ENCODE measurements at regions not wholly inside any gene's neighbourhood (a gene's known extent, or its start where the extent isn't known, plus 50 kb on each side); places are given as distances from the start of the nearest gene placed in this dataset.

- 75% methylated on average over 3 of the region's 3 CpGs for WGBS
Observed at GRCh38 chr13:47094734-47095434, 198.0 kb upstream of the HTR2A start.

DNA sequence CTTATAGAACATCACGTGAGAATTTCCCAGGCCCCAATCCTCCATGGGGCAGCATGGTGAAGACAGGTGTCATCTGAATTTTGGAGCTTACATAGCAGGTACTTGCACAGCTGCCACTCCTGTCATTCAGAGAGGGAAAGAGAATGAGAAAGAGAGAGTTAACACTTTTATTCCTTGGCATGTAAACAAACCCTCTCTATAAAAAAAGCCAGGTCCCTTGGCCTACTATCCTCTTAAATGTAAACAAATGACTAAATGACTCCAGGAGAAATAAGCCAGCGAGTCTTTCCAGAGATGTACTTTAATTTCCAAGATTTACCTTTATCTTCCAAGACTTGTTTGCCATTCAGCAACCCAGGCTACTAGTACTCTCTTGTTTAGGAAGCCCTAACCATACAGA is 195.3 kb upstream of the HTR2A start:
- no peaks in the 10 kb centered on the region for H3K4me1 ChIP-seq (ENCODE audit: control insufficient read depth in 4 of 4, insufficient read depth in 4 of 4, low read length in 3 of 4)
- H3K4me3 ChIP-seq (ENCODE audit: low read depth in 1 of 3, low read length in 3 of 3): no peak overlapping the region
- no peak for DNase-seq (ENCODE audit: low spot score)
- 81% methylated on average over 2 of the region's 2 CpGs for WGBS
- TF ChIP-seq, protein P1, sequence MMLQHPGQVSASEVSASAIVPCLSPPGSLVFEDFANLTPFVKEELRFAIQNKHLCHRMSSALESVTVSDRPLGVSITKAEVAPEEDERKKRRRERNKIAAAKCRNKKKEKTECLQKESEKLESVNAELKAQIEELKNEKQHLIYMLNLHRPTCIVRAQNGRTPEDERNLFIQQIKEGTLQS (IDR thresholded peaks at IDR 0.05): no peak
- TF ChIP-seq ZBTB33 (IDR thresholded peaks at IDR 0.05): no peak
- no peak for TF ChIP-seq NR2F2 (IDR thresholded peaks at IDR 0.05)
- TF ChIP-seq RXRA (IDR thresholded peaks at IDR 0.05): no peak
- TF ChIP-seq, protein P2, sequence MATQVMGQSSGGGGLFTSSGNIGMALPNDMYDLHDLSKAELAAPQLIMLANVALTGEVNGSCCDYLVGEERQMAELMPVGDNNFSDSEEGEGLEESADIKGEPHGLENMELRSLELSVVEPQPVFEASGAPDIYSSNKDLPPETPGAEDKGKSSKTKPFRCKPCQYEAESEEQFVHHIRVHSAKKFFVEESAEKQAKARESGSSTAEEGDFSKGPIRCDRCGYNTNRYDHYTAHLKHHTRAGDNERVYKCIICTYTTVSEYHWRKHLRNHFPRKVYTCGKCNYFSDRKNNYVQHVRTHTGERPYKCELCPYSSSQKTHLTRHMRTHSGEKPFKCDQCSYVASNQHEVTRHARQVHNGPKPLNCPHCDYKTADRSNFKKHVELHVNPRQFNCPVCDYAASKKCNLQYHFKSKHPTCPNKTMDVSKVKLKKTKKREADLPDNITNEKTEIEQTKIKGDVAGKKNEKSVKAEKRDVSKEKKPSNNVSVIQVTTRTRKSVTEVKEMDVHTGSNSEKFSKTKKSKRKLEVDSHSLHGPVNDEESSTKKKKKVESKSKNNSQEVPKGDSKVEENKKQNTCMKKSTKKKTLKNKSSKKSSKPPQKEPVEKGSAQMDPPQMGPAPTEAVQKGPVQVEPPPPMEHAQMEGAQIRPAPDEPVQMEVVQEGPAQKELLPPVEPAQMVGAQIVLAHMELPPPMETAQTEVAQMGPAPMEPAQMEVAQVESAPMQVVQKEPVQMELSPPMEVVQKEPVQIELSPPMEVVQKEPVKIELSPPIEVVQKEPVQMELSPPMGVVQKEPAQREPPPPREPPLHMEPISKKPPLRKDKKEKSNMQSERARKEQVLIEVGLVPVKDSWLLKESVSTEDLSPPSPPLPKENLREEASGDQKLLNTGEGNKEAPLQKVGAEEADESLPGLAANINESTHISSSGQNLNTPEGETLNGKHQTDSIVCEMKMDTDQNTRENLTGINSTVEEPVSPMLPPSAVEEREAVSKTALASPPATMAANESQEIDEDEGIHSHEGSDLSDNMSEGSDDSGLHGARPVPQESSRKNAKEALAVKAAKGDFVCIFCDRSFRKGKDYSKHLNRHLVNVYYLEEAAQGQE (IDR thresholded peaks at IDR 0.05): no peak
- no peak for TF ChIP-seq FOXA1 (IDR thresholded peaks at IDR 0.05)
- no peak for TF ChIP-seq JUND (IDR thresholded peaks at IDR 0.05)
- TF ChIP-seq SP1 (IDR thresholded peaks at IDR 0.05): no peak
- no peak for TF ChIP-seq TAF1 (conservative IDR thresholded peaks at IDR 0.05)
- TF ChIP-seq EGR1 (IDR thresholded peaks at IDR 0.05; ENCODE audit: low read depth in 2 of 2): no peak
- TF ChIP-seq HNF4G (IDR thresholded peaks at IDR 0.05): no peak
- TF ChIP-seq RAD21 (IDR thresholded peaks at IDR 0.05): no peak
- TF ChIP-seq FOXA2 (IDR thresholded peaks at IDR 0.05): no peak
- TF ChIP-seq YY1 (IDR thresholded peaks at IDR 0.05): no peak
- TF ChIP-seq CTCF (IDR thresholded peaks at IDR 0.05; ENCODE audit: low read depth, low read length, missing input control): no peak
- no peaks in the 10 kb centered on the region for H3K36me3 ChIP-seq (ENCODE audit: control insufficient read depth in 4 of 4, insufficient read depth in 3 of 4, low read depth in 1 of 4, low read length in 3 of 4)
- no peaks in the 10 kb centered on the region for H3K27me3 ChIP-seq (ENCODE audit: control insufficient read depth in 4 of 4, insufficient read depth in 4 of 4, low read length in 3 of 4)
- no peak overlapping the region for H3K9ac ChIP-seq (ENCODE audit: low read depth in 1 of 2, low read length in 2 of 2)
- no peak overlapping the region for H3K27ac ChIP-seq (ENCODE audit: low read depth in 1 of 2, low read length in 2 of 2)
- H3K9me3 ChIP-seq (ENCODE audit: control insufficient read depth in 4 of 4, low read length in 3 of 4): no peaks in the 10 kb centered on the region

More at GRCh38 chr13:47094734-47095434, 198.0 kb upstream of the HTR2A start:
- H3K36me3 ChIP-seq (ENCODE audit: control insufficient read depth in 4 of 4, insufficient read depth in 3 of 4, low read depth in 1 of 4, low read length in 3 of 4): no peaks in the 10 kb centered on the region
- no peaks in the 10 kb centered on the region for H3K4me1 ChIP-seq (ENCODE audit: control insufficient read depth in 4 of 4, insufficient read depth in 4 of 4, low read length in 3 of 4)
- DNase-seq (ENCODE audit: low spot score): no peak
- H3K27me3 ChIP-seq (ENCODE audit: control insufficient read depth in 4 of 4, insufficient read depth in 4 of 4, low read length in 3 of 4): no peaks in the 10 kb centered on the region
- H3K27ac ChIP-seq (ENCODE audit: low read depth in 1 of 2, low read length in 2 of 2): no peak overlapping the region
- no peak overlapping the region for H3K9ac ChIP-seq (ENCODE audit: low read depth in 1 of 2, low read length in 2 of 2)
- no peaks in the 10 kb centered on the region for H3K9me3 ChIP-seq (ENCODE audit: control insufficient read depth in 4 of 4, low read length in 3 of 4)
- no peak overlapping the region for H3K4me3 ChIP-seq (ENCODE audit: low read depth in 1 of 3, low read length in 3 of 3)
- TF ChIP-seq JUND (IDR thresholded peaks at IDR 0.05) (no peak), EGR1 (IDR thresholded peaks at IDR 0.05; ENCODE audit: low read depth in 2 of 2) (no peak)
- TF ChIP-seq, protein P1 (IDR thresholded peaks at IDR 0.05): no peak
